K562 (cell line): ENCODE measurements at regions not wholly inside any gene's neighbourhood (a gene's known extent, or its start where the extent isn't known, plus 50 kb on each side); places are given as distances from the start of the nearest gene placed in this dataset.

Source experiments
- ATAC-seq: fragments of 200-7000 bp; cut with Tn5 transposase; 3 replicates; pipeline ENCODE4 v1.9.1; 2020; ENCODE audit warnings: moderate library complexity
- BruUV-seq: library from RNA; stranded (reverse); fragments of 400-500 nt; replicated peaks from 2 replicates; lab custom pipeline; 2021; lab: Mats Ljungman, UMichigan
- CTCF ChIA-PET: fragments of 300-600 bp; formaldehyde crosslinking; extraction: SDS; loops from one replicate; lab custom pipeline; 2021; ENCODE audit warnings: low intra/inter-chr PET ratio; lab: Yijun Ruan, JAX
- POLR2A ChIA-PET: fragments of 300-600, 350-650 bp; sonication (Branson Sonifier 250); formaldehyde crosslinking; extraction: SDS; loops from one replicate; lab custom pipeline; 2021; ENCODE audit warnings: antibody characterized with exemption, inconsistent platforms; lab: Yijun Ruan, JAX
- DNase-seq, 4 experiments: peaks; one replicate each; pipeline versions ENCODE4 v3.0.0 to v3.0.0-alpha.2; 2011 to 2018; ENCODE audit warnings: low spot score in 3 of 4, mixed read lengths in 3 of 4; ENCODE audit errors: extremely low read depth in 1 of 4
- FAIRE-seq: peaks from 2 replicates; lab custom pipeline; 2011; peaks lifted over from hg19 to GRCh38; lab: Jason Lieb, UNC
- H2AFZ ChIP-seq: 2 replicates; pipeline ENCODE4 v1.6.0; 2011; ENCODE audit warnings: low read depth, low read length, control low read depth, inconsistent platforms
- H3K27ac ChIP-seq: fragments of 200-600 bp; 3 replicates; pipeline ENCODE4 v1.8.0; 2011; ENCODE audit warnings: low read depth, mild to moderate bottlenecking, control low read depth, inconsistent platforms, low read length, moderate library complexity, mixed read lengths; ENCODE audit errors: extremely low read depth
- H3K27me3 ChIP-seq, 2 experiments: fragments of 300-600 bp in 1 of 2; 2 replicates in 1 of 2; 3 replicates in 1 of 2; pipeline versions ENCODE4 v1.6.0 to v1.8.0; 2011; ENCODE audit warnings: inconsistent platforms in 2 of 2, low read length in 2 of 2, mild to moderate bottlenecking in 1 of 2, mixed read lengths in 1 of 2, moderate library complexity in 1 of 2; ENCODE audit not compliant: control insufficient read depth in 2 of 2, insufficient read depth in 2 of 2
- H3K36me3 ChIP-seq: fragments of 300-600 bp; 3 replicates; pipeline ENCODE4 v1.8.0; 2011; ENCODE audit warnings: mild to moderate bottlenecking, low read length, inconsistent platforms; ENCODE audit not compliant: control insufficient read depth, insufficient read depth
- H3K4me1 ChIP-seq, 2 experiments: fragments of 200-600 bp in 1 of 2; replicated peaks in 1 of 2; 2 replicates in 1 of 2; 3 replicates in 1 of 2; pipeline versions ENCODE4 v1.5.1 to v1.8.0; 2011; ENCODE audit warnings: inconsistent platforms in 2 of 2, low read length in 2 of 2, mild to moderate bottlenecking in 1 of 2, mixed read lengths in 1 of 2, moderate library complexity in 1 of 2; ENCODE audit not compliant: control insufficient read depth in 2 of 2, insufficient read depth in 2 of 2
- H3K4me2 ChIP-seq: 2 replicates; pipeline ENCODE4 v1.6.1; 2011; ENCODE audit warnings: low read length, control low read depth, inconsistent platforms, mixed read lengths; ENCODE audit not compliant: insufficient read depth
- H3K4me3 ChIP-seq: fragments of 200-600 bp; sonication (generic), shearing (Covaris generic); 2 replicates; pipeline ENCODE4 v1.5.1; 2016; ENCODE audit warnings: control low read depth, inconsistent platforms
- H3K79me2 ChIP-seq: fragments of 200-600 bp; 3 replicates; pipeline ENCODE4 v1.8.0; 2011; ENCODE audit warnings: low read length, inconsistent platforms; ENCODE audit not compliant: control insufficient read depth, insufficient read depth
- H3K9ac ChIP-seq, 2 experiments: 2 replicates each; pipeline versions ENCODE4 v1.6.0 to v1.6.1; 2011; ENCODE audit warnings: low read depth in 2 of 2, low read length in 2 of 2, control low read depth in 1 of 2, inconsistent platforms in 1 of 2, mild to moderate bottlenecking in 1 of 2, mixed read lengths in 1 of 2; ENCODE audit not compliant: insufficient read depth in 1 of 2
- H3K9me1 ChIP-seq: one replicate; pipeline ENCODE4 v1.6.0; 2011; ENCODE audit warnings: inconsistent platforms, mild to moderate bottlenecking, low read length, moderate library complexity; ENCODE audit not compliant: control insufficient read depth, insufficient read depth
- H3K9me3 ChIP-seq: replicated peaks from 2 replicates; pipeline ENCODE4 v1.5.1; 2011; ENCODE audit warnings: low read depth, low read length, inconsistent platforms; ENCODE audit not compliant: control insufficient read depth, insufficient read depth
- H4K20me1 ChIP-seq: replicated peaks from 2 replicates; pipeline ENCODE4 v1.6.1; 2011; ENCODE audit warnings: low read length, inconsistent platforms, mixed read lengths; ENCODE audit not compliant: control insufficient read depth, insufficient read depth
- MED1 ChIP-seq: sonication (generic); formaldehyde crosslinking; IDR thresholded peaks from 2 replicates; pipeline ENCODE4 v1.8.1; 2023; ENCODE audit warnings: missing genetic modification reagents, borderline replicate concordance
- RAD21 ChIP-seq, 2 experiments: fragments of 250-450 bp in 1 of 2; fragments of 450-650 bp in 1 of 2; sonication (Bioruptor Pico) in 1 of 2; formaldehyde crosslinking in 1 of 2; IDR thresholded peaks in 1 of 2; conservative IDR thresholded peaks in 1 of 2; 2 replicates each; pipeline versions ENCODE4 v1.4.0 to v1.8.0; 2020 to 2022; ENCODE audit warnings: mild to moderate bottlenecking in 2 of 2, moderate library complexity in 1 of 2
- STAG1 ChIP-seq: sonication (generic); formaldehyde crosslinking; IDR thresholded peaks from 2 replicates; pipeline ENCODE4 v1.5.0; 2020; ENCODE audit warnings: missing genetic modification reagents, borderline replicate concordance
- WGBS: fragments of 100-300 bp; shearing (Covaris generic); methylation state at CpG from one replicate; pipeline ENCODE4 v1.1.6; 2016; ENCODE audit warnings: low coverage, mixed read lengths; ENCODE audit not compliant: insufficient coverage; ENCODE audit errors: missing lambda C conversion rate; 5-methylcytosine and 5-hydroxymethylcytosine counted together
- in situ Hi-C: fragments of 300-500 bp; cut with MboI; formaldehyde crosslinking; loops from 4 replicates; pipeline ENCODE4 v1.15.0; 2018; ENCODE audit warnings: inconsistent platforms, mixed read lengths
- intact Hi-C: fragments of 100-400 bp; cut with micrococcal nuclease; formaldehyde crosslinking; loops from 2 replicates; pipeline ENCODE4 v1.14.2; 2022
- TF ChIP-seq, protein P1 (sequence below): fragments of 450-650 bp; IDR thresholded peaks from 2 replicates; pipeline ENCODE4 v1.6.1; 2016; ENCODE audit warnings: low read depth
- TF ChIP-seq, protein P2 (sequence below): sonication (generic); formaldehyde crosslinking; IDR thresholded peaks from 2 replicates; pipeline ENCODE4 v1.8.0; 2022; ENCODE audit warnings: mild to moderate bottlenecking, missing genetic modification reagents, borderline replicate concordance
- TF ChIP-seq, protein P3 (sequence below): fragments of 450-650 bp; formaldehyde crosslinking; IDR thresholded peaks from 2 replicates; pipeline ENCODE4 v1.4.0; 2020; ENCODE audit warnings: mild to moderate bottlenecking, moderate library complexity
- TF ChIP-seq, protein P4 (sequence below), 2 experiments: IDR thresholded peaks; 2 replicates each; pipeline ENCODE4 v1.6.1; 2012; ENCODE audit warnings: improper control_type of control experiment in 2 of 2, low read depth in 2 of 2, low read length in 2 of 2, borderline replicate concordance in 1 of 2

DNA sequence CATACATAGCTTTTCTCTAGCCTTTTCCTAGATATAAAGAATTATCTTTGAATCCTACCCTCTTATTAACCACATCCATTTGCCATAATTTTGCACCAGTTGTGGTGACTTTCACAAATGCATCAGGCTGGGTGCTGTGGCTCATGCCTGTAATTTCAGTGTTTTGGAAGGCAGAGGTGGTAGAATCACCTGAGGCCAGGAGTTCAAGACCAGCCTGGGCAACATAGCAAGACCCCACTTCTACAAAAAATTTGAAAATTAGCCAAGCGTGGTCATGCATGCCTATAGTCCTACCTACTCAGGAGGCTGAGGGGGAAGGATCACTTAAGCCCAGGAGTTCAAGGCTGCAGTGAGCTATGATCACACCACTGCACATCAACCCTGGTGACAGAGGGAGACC lies 672.4 kb upstream of the CHAC2 start:
- H3K4me3 ChIP-seq, result no peak overlapping the region
- TF ChIP-seq MED1 (CRISPR knock-in tag) (no peak), RAD21 (CRISPR knock-in tag; conservative IDR thresholded peaks at IDR 0.05 in 1 of 2, IDR thresholded peaks at IDR 0.05 in 1 of 2) (no peak), STAG1 (no peak)
- TF ChIP-seq, protein P1, sequence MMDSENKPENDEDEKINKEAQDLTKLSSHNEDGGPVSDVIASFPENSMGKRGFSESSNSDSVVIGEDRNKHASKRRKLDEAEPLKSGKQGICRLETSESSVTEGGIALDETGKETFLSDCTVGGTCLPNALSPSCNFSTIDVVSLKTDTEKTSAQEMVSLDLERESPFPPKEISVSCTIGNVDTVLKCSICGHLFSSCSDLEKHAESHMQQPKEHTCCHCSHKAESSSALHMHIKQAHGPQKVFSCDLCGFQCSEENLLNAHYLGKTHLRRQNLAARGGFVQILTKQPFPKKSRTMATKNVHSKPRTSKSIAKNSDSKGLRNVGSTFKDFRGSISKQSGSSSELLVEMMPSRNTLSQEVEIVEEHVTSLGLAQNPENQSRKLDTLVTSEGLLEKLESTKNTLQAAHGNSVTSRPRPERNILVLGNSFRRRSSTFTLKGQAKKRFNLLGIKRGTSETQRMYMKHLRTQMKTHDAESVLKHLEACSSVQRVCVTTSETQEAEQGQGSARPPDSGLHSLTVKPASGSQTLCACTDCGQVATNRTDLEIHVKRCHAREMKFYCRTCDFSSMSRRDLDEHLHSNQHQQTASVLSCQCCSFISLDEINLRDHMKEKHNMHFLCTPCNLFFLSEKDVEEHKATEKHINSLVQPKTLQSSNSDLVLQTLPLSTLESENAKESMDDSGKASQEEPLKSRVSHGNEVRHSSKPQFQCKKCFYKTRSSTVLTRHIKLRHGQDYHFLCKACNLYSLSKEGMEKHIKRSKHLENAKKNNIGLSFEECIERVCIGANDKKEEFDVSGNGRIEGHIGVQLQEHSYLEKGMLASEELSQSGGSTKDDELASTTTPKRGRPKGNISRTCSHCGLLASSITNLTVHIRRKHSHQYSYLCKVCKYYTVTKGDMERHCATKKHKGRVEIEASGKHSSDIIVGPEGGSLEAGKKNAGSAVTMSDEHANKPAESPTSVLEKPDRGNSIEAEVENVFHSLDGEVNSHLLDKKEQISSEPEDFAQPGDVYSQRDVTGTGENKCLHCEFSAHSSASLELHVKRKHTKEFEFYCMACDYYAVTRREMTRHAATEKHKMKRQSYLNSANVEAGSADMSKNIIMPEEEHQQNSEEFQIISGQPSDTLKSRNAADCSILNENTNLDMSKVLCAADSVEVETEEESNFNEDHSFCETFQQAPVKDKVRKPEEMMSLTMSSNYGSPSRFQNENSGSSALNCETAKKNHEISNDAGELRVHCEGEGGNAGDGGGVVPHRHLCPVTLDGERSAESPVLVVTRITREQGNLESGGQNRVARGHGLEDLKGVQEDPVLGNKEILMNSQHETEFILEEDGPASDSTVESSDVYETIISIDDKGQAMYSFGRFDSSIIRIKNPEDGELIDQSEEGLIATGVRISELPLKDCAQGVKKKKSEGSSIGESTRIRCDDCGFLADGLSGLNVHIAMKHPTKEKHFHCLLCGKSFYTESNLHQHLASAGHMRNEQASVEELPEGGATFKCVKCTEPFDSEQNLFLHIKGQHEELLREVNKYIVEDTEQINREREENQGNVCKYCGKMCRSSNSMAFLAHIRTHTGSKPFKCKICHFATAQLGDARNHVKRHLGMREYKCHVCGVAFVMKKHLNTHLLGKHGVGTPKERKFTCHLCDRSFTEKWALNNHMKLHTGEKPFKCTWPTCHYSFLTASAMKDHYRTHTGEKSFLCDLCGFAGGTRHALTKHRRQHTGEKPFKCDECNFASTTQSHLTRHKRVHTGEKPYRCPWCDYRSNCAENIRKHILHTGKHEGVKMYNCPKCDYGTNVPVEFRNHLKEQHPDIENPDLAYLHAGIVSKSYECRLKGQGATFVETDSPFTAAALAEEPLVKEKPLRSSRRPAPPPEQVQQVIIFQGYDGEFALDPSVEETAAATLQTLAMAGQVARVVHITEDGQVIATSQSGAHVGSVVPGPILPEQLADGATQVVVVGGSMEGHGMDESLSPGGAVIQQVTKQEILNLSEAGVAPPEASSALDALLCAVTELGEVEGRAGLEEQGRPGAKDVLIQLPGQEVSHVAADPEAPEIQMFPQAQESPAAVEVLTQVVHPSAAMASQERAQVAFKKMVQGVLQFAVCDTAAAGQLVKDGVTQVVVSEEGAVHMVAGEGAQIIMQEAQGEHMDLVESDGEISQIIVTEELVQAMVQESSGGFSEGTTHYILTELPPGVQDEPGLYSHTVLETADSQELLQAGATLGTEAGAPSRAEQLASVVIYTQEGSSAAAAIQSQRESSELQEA, result no peak
- TF ChIP-seq, protein P2, sequence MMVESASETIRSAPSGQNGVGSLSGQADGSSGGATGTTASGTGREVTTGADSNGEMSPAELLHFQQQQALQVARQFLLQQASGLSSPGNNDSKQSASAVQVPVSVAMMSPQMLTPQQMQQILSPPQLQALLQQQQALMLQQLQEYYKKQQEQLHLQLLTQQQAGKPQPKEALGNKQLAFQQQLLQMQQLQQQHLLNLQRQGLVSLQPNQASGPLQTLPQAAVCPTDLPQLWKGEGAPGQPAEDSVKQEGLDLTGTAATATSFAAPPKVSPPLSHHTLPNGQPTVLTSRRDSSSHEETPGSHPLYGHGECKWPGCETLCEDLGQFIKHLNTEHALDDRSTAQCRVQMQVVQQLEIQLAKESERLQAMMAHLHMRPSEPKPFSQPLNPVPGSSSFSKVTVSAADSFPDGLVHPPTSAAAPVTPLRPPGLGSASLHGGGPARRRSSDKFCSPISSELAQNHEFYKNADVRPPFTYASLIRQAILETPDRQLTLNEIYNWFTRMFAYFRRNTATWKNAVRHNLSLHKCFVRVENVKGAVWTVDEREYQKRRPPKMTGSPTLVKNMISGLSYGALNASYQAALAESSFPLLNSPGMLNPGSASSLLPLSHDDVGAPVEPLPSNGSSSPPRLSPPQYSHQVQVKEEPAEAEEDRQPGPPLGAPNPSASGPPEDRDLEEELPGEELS, result no peak
- TF ChIP-seq, protein P3, sequence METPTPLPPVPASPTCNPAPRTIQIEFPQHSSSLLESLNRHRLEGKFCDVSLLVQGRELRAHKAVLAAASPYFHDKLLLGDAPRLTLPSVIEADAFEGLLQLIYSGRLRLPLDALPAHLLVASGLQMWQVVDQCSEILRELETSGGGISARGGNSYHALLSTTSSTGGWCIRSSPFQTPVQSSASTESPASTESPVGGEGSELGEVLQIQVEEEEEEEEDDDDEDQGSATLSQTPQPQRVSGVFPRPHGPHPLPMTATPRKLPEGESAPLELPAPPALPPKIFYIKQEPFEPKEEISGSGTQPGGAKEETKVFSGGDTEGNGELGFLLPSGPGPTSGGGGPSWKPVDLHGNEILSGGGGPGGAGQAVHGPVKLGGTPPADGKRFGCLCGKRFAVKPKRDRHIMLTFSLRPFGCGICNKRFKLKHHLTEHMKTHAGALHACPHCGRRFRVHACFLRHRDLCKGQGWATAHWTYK (CRISPR knock-in tag), result no peak
- TF ChIP-seq, protein P4, sequence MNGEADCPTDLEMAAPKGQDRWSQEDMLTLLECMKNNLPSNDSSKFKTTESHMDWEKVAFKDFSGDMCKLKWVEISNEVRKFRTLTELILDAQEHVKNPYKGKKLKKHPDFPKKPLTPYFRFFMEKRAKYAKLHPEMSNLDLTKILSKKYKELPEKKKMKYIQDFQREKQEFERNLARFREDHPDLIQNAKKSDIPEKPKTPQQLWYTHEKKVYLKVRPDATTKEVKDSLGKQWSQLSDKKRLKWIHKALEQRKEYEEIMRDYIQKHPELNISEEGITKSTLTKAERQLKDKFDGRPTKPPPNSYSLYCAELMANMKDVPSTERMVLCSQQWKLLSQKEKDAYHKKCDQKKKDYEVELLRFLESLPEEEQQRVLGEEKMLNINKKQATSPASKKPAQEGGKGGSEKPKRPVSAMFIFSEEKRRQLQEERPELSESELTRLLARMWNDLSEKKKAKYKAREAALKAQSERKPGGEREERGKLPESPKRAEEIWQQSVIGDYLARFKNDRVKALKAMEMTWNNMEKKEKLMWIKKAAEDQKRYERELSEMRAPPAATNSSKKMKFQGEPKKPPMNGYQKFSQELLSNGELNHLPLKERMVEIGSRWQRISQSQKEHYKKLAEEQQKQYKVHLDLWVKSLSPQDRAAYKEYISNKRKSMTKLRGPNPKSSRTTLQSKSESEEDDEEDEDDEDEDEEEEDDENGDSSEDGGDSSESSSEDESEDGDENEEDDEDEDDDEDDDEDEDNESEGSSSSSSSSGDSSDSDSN (IDR thresholded peaks at IDR 0.05; ENCODE audit: borderline replicate concordance in 1 of 2, low read depth in 2 of 2, low read length in 2 of 2), result no peak
- CTCF ChIA-PET, result no interaction called here
- ATAC-seq (no peak), FAIRE-seq (no peak), DNase-seq (no peak)
- H3K4me1 ChIP-seq, result no peaks in the 10 kb centered on the region
- no TSS peak for BruUV-seq
- H3K36me3 ChIP-seq, result no peaks in the 10 kb centered on the region
- 0% methylated on average over 1 of the region's 1 CpG for WGBS
- no peaks in the 10 kb centered on the region for H3K9me3 ChIP-seq
- no peak overlapping the region for H3K27ac ChIP-seq
- POLR2A ChIA-PET, result no interaction called here
- H3K9me1 ChIP-seq, result no peaks in the 10 kb centered on the region
- H2AFZ ChIP-seq, result no peak overlapping the region
- no peaks in the 10 kb centered on the region for H4K20me1 ChIP-seq
- in situ Hi-C loops (no loop called here), intact Hi-C loops (no loop called here)
- H3K9ac ChIP-seq, result no peak overlapping the region
- H3K27me3 ChIP-seq, result no peaks in the 10 kb centered on the region
- H3K79me2 ChIP-seq, result no peaks in the 10 kb centered on the region
- no peak overlapping the region for H3K4me2 ChIP-seq
